Dendritic cell treated with granulocyte-macrophage colony-stimulating factor and Interleukin-4, amounts not matched to agents 40 ng/mL and 50 ng/mL, for 4 days (primary cell): ENCODE measurements at regions not wholly inside any gene's neighbourhood (a gene's known extent, or its start where the extent isn't known, plus 50 kb on each side); places are given as distances from the start of the nearest gene placed in this dataset.

ENCODE experiments used
- H3K27ac Mint-ChIP-seq: one replicate; pipeline ENCODE4 v1.8.0; 2022; ENCODE audit warnings: mild to moderate bottlenecking, mixed read lengths
- H3K27me3 Mint-ChIP-seq: one replicate; pipeline ENCODE4 v1.8.0; 2022; ENCODE audit warnings: mild to moderate bottlenecking, mixed read lengths
- H3K36me3 Mint-ChIP-seq: one replicate; pipeline ENCODE4 v1.8.0; 2022; ENCODE audit warnings: low read depth, mixed read lengths
- H3K4me1 Mint-ChIP-seq: one replicate; pipeline ENCODE4 v1.8.0; 2022; ENCODE audit warnings: low read depth, mixed read lengths
- H3K4me3 Mint-ChIP-seq: one replicate; pipeline ENCODE4 v1.8.0; 2022; ENCODE audit warnings: mild to moderate bottlenecking, moderate library complexity, mixed read lengths
- H3K9me3 Mint-ChIP-seq: one replicate; pipeline ENCODE4 v1.8.0; 2022; ENCODE audit warnings: mixed read lengths
- intact Hi-C: fragments of 100-400 bp; cut with micrococcal nuclease; formaldehyde crosslinking; loops from one replicate; pipeline ENCODE4 v1.15.0; 2022

DNA sequence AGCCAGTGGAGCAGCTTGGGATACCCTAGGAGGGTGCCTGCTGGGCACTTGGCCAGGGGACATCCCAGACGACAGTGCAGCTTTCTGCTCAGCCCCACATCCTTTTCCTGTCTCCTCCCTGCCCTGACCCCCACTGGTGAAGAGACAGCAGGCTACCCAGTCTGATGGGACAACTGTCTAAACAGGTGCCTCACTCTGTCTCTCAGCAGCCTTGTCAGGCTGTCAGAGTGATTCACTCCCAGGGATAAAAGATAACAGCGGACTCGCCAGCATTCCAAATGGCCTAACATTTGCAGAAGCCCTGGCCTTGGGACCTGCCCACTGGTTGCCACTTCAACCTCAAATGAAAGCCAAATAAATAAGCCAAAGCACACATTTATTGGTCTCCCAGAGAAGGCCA is 318.6 kb upstream of the PLET1 start:
- Mint-ChIP-seq H3K27ac (no peak overlapping the region), H3K4me1 (no peaks in the 10 kb centered on the region), H3K27me3 (peaks cover 1% of the 10 kb centered on the region), H3K36me3 (no peaks in the 10 kb centered on the region), H3K4me3 (no peak overlapping the region), H3K9me3 (no peaks in the 10 kb centered on the region)
- intact Hi-C loops = loop anchor here (5.0 kb wide), 1 partner anchor 953 kb away; no protein-coding TSS in a partner anchor

DNA sequence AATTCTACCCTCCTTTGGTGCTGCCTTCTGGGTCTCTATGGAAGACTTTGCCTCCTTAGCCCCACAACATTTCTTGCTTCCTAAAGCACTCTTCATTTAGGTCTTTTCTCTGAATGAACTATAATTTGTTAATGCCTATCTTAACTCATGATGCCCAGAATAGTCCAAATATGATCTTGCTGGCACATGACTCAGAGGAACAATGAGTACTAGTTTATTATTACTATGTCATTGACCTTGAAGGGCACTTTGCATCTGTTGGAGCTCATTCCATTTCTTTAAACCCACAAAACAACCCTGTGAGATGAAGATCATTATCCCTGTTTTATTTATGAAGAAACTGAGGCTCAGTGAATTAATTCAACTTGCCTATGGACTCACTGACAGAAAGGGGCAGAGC is 320.2 kb upstream of the PLET1 start:
- intact Hi-C loops = no loop called here
- Mint-ChIP-seq H3K4me3 (no peak overlapping the region), H3K9me3 (no peaks in the 10 kb centered on the region)

DNA sequence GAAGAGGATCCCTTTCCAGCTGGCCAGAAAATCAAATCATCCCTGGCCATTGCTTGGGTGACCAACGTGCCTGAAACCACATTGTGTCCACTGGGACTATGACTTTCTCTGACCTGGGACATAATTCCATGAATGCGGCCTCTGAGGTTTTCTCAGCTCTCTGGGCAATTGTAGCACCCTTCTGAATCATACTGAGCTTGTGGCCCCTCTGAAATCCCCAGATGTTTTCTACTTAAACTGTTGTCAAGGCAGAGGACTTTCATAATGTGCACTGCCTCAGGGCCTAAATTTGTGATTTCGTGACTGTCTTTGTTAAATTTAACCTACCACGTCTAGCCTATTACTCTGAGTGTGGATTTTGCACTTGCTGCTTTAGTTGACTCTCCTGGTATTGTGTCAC is 321.1 kb upstream of the PLET1 start:
- no peaks in the 10 kb centered on the region for H3K36me3 Mint-ChIP-seq
- H3K9me3 Mint-ChIP-seq = no peaks in the 10 kb centered on the region
- no peak overlapping the region for H3K4me3 Mint-ChIP-seq
- H3K4me1 Mint-ChIP-seq = no peaks in the 10 kb centered on the region
- intact Hi-C loops = no loop called here
- no peak overlapping the region for H3K27ac Mint-ChIP-seq
- peaks cover 8% of the 10 kb centered on the region for H3K27me3 Mint-ChIP-seq

More for the DNA sequence above, 320.2 kb upstream of the PLET1 start:
- Mint-ChIP-seq H3K36me3 (no peaks in the 10 kb centered on the region), H3K27me3 (peaks cover 8% of the 10 kb centered on the region), H3K27ac (no peak overlapping the region), H3K4me1 (no peaks in the 10 kb centered on the region)

DNA sequence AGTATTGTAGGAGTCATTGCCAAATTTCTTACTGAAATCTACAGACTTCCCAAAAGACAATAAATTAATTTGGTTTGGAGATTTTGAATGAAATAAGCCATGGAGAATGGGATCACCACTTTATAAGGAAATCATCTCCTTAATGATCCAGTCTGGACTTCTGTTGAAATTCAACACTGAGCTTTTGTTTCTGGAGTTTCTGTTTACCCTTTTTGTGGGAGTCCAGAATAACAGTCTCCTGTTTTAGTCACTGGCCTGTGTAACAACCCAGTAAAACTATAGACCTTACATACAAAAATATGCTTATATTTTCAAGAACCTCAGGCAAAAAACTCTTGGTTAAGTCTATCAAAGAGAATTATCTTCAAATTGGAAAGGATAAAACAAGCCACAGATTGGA is 321.7 kb upstream of the PLET1 start:
- H3K36me3 Mint-ChIP-seq = no peaks in the 10 kb centered on the region
- H3K4me1 Mint-ChIP-seq = no peaks in the 10 kb centered on the region
- peaks cover 8% of the 10 kb centered on the region for H3K27me3 Mint-ChIP-seq
- H3K27ac Mint-ChIP-seq = no peak overlapping the region
- intact Hi-C loops = no loop called here
- H3K9me3 Mint-ChIP-seq = no peaks in the 10 kb centered on the region
- no peak overlapping the region for H3K4me3 Mint-ChIP-seq

DNA sequence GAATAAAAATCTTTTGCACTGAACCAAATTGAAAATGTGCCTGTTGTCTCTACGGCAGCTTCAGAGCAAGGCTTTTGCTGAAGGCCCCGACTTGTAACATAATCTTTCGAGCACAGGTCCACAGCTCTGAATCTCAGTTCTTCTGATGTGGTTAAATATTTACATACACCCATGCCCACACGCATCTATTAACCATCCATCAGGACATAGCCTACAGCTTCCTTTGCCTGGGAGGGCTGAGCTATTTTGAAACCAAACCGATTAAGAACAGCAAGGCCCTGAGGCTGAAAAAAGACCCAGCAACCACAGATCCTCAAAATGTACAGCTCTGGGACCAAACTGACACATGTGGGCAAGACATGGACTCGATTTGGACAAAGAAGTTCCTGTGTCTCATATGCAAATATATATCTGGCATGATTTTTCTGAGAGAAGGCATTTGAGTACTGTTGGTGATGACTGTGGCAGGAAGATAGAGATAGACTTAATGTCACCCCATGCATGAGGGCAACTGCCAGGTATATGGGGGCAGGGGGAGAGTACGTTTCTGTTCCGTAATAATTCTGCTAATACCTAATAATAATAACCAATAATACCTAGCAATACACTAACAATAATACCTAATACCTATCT is 322.7 kb upstream of the PLET1 start:
- Mint-ChIP-seq H3K4me3 (no peak overlapping the region), H3K27ac (no peak overlapping the region), H3K36me3 (no peaks in the 10 kb centered on the region), H3K4me1 (no peaks in the 10 kb centered on the region), H3K9me3 (no peaks in the 10 kb centered on the region), H3K27me3 (peaks cover 8% of the 10 kb centered on the region)
- intact Hi-C loops = no loop called here

DNA sequence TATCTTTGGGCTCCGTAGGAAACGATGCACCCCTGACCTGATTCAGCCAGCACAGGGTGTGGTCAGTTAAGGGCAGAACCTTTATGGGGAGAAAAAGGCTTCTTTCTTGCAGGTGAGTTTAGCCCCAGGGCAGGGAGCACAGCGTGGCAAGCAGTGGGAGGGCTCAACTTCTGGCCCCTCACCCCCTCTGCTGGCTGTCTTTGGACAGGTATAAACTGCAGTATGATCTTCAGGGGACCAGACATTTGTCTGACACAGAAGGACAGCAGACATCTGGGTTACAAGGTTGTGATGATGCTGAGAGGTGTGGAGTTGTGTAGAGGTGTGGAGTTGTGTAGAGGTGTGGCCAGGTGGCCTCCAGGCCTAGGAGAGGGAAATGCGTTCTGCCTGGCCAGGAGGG is 324.0 kb upstream of the PLET1 start:
- H3K4me1 Mint-ChIP-seq = peaks cover 4% of the 10 kb centered on the region
- H3K4me3 Mint-ChIP-seq = no peak overlapping the region
- no peaks in the 10 kb centered on the region for H3K9me3 Mint-ChIP-seq
- peaks cover 8% of the 10 kb centered on the region for H3K27me3 Mint-ChIP-seq
- H3K36me3 Mint-ChIP-seq = no peaks in the 10 kb centered on the region
- intact Hi-C loops = no loop called here
- no peak overlapping the region for H3K27ac Mint-ChIP-seq

DNA sequence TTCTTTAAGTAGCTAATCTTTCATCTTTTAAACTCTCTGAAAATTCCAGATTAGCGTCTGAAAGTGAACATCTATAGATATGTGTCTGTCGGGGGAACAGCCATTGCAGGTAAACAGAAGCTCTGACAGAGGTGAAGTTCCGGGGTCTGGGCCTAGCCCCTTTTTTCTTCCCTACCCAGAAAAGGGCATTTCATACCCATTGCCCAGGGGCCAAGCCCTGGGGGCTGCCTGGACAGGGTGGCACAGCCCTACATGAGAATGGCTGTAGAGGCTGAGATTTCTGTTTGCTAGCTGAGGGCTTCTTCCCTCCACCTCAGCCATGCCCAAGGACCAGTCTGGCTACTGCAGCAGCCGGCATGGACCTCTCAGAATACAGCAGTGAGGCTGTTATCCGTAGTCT is 327.0 kb upstream of the PLET1 start:
- peaks cover 8% of the 10 kb centered on the region for H3K4me1 Mint-ChIP-seq
- H3K9me3 Mint-ChIP-seq = no peaks in the 10 kb centered on the region
- H3K36me3 Mint-ChIP-seq = no peaks in the 10 kb centered on the region
- intact Hi-C loops = loop anchor here (1.0 kb wide), 3 partner anchors 208 to 702 kb away; no protein-coding TSS in a partner anchor
- H3K27me3 Mint-ChIP-seq = peaks cover 9% of the 10 kb centered on the region
- H3K4me3 Mint-ChIP-seq = no peak overlapping the region
- H3K27ac Mint-ChIP-seq = no peak overlapping the region

DNA sequence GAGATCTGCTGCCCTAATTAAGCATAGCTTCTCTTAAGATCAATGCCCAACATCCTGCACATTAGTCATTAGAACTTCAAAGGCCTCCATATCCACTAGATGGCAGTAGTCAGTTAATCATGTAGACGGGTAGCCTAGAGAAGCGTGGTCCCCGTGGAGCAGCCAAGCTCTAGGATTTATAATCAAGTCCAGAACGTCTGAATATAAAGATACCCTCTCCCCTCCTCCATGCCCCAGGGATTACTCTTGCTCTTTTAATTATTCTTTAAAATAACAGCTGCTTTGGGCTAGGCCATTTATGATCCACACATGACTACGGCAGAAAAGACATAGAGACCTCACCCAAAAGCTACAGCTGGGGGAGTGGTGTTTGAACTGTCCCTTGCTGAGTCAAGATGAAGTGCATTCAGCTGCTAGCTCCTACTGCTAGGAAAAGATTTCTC is 327.6 kb upstream of the PLET1 start:
- peaks cover 8% of the 10 kb centered on the region for H3K4me1 Mint-ChIP-seq
- no peaks in the 10 kb centered on the region for H3K9me3 Mint-ChIP-seq
- intact Hi-C loops = loop anchor here (1.0 kb wide), 3 partner anchors 207 to 701 kb away; no protein-coding TSS in a partner anchor
- no peak overlapping the region for H3K4me3 Mint-ChIP-seq
- peaks cover 11% of the 10 kb centered on the region for H3K27me3 Mint-ChIP-seq
- H3K36me3 Mint-ChIP-seq = no peaks in the 10 kb centered on the region
- no peak overlapping the region for H3K27ac Mint-ChIP-seq

DNA sequence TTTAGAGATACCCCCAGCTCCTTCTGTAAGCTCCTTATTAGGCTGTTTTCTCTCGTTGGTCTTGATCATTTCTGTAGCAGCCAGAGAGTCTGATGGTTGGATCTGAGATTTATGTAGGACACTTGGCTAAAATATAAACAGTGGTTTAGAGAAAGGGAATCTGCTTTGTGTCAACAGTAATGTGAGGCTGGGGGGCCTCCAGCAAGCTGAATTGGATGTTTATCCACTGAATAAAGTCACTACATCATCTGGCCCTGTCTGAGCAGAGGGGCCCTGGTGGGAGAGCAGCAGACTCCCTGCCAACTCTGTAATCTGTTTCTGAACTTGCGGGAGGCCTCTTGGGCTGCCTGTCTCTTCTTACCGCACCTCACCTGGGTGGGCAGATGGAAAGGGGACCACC is 328.5 kb upstream of the PLET1 start:
- Mint-ChIP-seq H3K27me3 (peaks cover 11% of the 10 kb centered on the region), H3K27ac (no peak overlapping the region), H3K9me3 (no peaks in the 10 kb centered on the region), H3K4me3 (no peak overlapping the region), H3K36me3 (no peaks in the 10 kb centered on the region), H3K4me1 (peaks cover 8% of the 10 kb centered on the region)
- intact Hi-C loops = no loop called here

DNA sequence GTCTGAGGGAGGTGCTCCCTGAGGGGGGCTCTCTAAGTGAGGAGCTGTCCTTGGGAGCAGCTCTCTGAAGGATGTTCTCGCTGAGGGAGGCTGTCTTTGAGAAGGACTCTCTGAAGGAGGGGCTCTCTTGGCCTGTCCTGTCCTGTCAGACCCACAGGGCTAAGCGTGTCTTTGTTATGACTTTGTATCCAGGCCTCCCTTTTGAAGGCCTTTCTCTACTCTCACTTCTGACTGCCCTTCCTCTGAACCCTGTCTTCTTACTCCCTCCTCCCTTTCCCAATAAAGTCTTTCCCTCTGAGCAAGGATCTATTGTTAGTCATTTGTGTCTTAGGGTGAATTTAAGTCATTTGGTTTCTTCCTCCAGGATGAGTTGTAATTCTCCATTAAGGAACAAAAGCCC is 330.1 kb upstream of the PLET1 start:
- Mint-ChIP-seq H3K27ac (no peak overlapping the region), H3K36me3 (no peaks in the 10 kb centered on the region), H3K27me3 (peaks cover 6% of the 10 kb centered on the region), H3K4me1 (peaks cover 8% of the 10 kb centered on the region), H3K9me3 (no peaks in the 10 kb centered on the region), H3K4me3 (no peak overlapping the region)
- intact Hi-C loops = no loop called here

DNA sequence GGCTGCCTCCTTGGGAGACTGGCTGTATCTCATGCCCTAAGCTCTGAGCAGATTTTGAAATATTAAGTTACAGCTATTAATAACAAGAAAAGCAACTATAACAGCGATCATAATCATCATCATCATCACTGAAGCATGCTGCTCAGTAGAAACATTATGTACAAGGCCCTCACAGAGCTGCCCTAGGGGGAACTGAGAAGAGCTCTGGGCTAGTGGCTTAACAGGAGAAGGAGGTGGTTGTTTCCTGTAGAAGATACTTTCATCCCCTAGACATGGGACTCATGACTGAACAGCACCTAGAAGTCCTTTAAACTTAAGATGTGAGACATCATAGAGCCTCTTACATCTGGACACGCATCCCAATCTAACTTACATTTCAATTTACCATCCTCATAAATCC is 332.8 kb upstream of the PLET1 start:
- H3K36me3 Mint-ChIP-seq = no peaks in the 10 kb centered on the region
- intact Hi-C loops = no loop called here
- H3K27me3 Mint-ChIP-seq = peaks cover 5% of the 10 kb centered on the region
- peaks cover 8% of the 10 kb centered on the region for H3K4me1 Mint-ChIP-seq
- no peak overlapping the region for H3K4me3 Mint-ChIP-seq
- H3K9me3 Mint-ChIP-seq = no peaks in the 10 kb centered on the region
- no peak overlapping the region for H3K27ac Mint-ChIP-seq

DNA sequence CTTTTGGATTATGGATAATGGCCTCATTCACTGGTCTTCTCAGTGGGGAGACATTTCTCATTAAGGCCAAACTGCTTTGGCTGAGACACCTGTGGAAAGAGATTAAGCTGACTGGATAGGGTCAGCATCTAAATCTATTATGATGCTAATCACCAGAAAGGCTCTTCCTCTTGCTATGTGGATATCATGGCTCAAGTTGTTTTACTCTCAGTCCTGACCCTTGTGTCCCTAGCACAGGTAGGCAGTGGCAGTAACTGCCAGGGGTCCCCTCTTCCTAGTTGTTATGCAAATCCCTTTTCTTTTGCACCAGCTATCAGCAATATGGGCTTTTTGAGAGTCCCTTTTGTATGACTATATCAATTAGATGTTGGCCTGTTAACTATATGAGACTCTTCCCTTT is 335.7 kb upstream of the PLET1 start:
- Mint-ChIP-seq H3K4me3 (no peak overlapping the region), H3K36me3 (no peaks in the 10 kb centered on the region), H3K9me3 (no peaks in the 10 kb centered on the region), H3K27ac (no peak overlapping the region), H3K27me3 (peaks cover 2% of the 10 kb centered on the region), H3K4me1 (peaks cover 17% of the 10 kb centered on the region)
- intact Hi-C loops = no loop called here

DNA sequence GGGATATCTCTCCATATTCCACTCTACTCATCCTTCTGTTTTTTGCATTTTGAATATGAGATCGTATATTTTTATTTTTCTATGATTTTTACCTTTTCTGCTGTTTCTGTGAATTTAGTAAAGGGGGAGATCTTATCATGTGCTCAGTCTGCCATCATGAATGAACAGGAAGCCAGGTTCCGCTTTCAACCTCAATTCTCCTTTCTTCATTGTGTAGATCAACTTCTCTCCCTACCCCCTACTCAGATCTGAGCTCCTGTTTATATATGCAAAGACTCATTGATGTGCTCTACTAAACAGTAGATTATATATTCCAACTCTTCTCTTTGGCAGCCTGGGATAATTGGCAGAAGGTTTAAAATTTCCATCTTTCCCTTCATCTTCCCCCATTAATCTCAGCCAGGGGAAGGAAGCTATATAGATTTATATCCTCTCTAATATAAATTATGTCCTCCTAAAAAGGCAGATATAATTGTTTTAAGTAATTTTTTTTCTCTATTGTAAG is 336.7 kb upstream of the PLET1 start:
- intact Hi-C loops = no loop called here
- no peaks in the 10 kb centered on the region for H3K36me3 Mint-ChIP-seq
- no peak overlapping the region for H3K27ac Mint-ChIP-seq
- peaks cover 17% of the 10 kb centered on the region for H3K4me1 Mint-ChIP-seq
- H3K4me3 Mint-ChIP-seq = no peak overlapping the region
- H3K9me3 Mint-ChIP-seq = no peaks in the 10 kb centered on the region
- H3K27me3 Mint-ChIP-seq = peaks cover 4% of the 10 kb centered on the region

DNA sequence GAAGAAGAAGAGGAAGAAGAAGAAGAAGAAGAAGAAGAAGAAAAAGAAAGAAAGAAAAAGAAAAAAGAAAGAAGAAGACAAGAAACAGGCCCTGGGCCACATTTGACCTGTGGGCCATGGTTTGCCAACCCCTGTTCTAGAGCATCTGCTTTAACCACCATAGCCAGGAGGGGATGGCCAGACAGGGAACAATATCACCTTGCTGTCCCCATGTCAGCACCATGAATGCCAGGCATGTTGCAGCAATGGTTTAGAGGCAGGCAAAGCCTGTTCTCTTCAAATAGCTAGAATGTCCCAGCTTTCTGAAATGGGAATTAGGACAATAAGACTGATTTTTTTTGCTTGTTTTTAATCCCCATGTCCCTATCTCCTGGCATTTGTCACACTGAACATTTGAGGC is 338.6 kb upstream of the PLET1 start:
- Mint-ChIP-seq H3K4me1 (peaks cover 21% of the 10 kb centered on the region), H3K36me3 (no peaks in the 10 kb centered on the region), H3K9me3 (no peaks in the 10 kb centered on the region), H3K4me3 (no peak overlapping the region), H3K27me3 (peaks cover 10% of the 10 kb centered on the region), H3K27ac (no peak overlapping the region)
- intact Hi-C loops = no loop called here
